ENCODE measurements at regions not wholly inside any gene's neighbourhood (a gene's known extent, or its start where the extent isn't known, plus 50 kb on each side); places are given as distances from the start of the nearest gene placed in this dataset.
A peak's percentile ranks its signal among the peaks of the same experiment; 100 is the strongest.
"Not testable (repeated sequence)": the region's sequence is repeated elsewhere in the genome, so short reads cannot be mapped to it uniquely, and the experiment has no call there.

DNA sequence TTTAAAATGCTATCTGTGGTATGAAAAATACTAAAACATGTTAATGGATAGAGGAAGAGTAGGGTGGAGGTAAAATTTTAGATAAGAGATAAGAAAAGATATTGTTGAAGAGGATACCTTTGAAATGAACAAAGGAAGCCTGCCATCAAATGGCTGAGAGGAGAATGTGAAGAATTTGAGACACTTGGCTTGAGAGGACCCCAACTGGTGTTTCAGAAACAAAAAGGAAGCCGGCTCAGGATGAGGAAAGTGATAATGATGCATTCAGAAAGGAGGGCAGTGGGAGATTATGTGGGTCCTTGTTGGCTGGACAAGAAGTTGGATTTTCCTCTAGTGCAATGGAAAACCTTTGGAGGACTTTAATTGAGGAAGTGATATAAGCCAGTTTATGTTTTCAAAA lies 264.4 kb downstream of the DUSP6 start:
- DNase-seq: no peak

DNA sequence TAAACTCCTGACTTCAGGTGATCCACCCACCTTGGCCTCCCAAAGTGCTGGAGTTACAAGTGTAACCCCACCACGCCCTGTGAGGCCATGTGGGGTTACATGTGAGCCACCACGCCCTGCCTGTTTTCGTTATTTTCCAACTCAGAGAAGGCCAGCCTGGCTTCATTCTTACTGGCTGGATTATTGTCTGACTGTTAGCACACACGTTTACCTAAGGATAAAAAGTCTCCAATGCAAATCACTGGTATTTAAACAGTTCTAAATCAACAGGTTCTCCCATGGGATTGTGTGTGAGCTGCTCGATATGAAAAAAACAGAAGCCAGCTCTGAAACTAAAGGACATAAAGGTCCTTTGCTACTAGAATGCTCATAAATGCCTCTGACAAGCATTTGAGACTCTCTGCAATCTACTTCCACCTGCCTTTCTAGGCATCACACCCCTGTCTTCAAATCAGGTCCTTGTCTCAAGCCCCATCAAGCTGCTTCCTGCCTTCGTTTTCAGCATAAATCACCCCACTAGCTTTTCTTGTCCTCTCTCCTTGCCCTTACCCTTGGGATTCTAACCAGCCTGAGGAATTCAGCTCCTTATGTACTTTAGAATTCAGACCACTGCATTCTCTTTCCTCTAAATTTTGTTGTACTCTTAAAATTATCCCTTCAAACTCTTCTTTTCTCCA lies 265.0 kb downstream of the DUSP6 start:
- DNase-seq: no peak

DNA sequence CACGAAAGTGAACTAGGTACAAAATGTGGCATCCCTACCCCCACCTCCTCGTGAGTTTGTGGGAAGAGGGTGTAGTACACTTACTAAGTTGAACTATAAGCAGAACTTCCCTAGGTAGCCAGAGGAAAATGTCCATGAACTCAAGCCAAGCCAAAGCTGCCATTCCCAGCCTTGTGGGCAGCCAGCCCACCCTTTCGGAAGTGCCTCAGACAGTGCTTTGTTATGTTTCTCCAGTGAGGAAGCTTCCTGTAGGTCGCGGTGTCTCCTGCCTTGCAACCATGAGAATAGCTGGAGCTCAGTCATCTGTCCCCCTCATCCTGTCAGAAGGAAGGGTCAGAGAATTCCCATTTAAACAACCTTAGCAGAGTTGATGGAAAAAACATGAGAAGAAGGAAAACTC lies 266.9 kb downstream of the DUSP6 start:
- DNase-seq: no peak

DNA sequence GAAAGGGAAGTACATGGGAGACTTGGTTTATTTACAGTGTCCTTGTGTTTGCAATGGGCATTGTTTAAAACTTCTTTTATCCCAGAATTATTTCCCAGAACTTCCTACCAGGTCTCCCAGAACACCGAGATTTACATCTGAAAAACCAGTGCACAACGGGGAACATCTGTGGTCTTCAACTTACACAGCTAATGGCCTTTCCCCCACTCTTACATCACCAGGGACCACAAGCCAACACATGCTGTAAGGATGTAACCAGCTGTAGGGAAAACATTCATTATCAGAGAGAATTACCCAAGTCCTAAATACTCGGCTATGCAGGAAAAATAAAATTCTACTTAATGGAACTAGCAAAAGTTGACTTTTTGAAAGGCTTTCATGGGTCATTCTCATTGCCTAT lies 267.6 kb downstream of the DUSP6 start:
- no peak for DNase-seq

DNA sequence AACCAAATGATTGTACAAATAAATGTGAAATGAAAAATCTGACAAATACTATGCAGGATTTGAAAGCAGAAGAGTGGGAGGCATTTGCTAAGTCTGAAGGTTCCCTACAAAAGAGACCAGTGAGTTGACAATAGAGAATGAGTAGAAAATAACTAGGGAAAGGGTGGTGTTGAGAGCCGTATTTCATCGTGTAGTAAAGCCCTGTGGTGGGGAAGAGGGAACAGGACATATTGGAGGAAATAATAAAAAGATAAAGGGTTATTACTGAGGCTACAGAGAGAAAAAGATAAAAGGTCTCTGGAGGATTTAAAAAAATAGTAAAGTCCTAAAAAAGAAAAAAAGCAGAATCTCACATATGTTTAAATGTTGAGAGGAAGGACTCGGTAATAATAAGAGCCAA lies 268.8 kb downstream of the DUSP6 start:
- no peak for DNase-seq

DNA sequence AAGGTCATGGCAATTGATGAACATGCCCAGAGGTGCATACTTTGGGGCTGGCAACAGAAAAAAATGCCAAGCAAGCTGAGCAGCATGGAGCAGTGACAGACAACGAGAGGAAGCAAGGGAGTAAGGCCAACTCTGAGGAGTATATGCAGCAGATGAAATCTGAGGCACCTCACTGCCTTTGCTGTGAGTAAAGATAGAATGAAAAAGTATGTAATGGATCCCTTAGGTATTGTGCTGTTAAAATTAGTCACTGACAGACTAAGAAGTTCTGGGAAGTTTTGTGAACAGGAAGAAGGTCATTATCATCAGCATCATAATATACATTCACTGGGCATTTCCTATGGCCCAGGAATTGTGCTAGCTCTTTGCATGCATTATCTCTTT lies 269.9 kb downstream of the DUSP6 start:
- no peak for DNase-seq

DNA sequence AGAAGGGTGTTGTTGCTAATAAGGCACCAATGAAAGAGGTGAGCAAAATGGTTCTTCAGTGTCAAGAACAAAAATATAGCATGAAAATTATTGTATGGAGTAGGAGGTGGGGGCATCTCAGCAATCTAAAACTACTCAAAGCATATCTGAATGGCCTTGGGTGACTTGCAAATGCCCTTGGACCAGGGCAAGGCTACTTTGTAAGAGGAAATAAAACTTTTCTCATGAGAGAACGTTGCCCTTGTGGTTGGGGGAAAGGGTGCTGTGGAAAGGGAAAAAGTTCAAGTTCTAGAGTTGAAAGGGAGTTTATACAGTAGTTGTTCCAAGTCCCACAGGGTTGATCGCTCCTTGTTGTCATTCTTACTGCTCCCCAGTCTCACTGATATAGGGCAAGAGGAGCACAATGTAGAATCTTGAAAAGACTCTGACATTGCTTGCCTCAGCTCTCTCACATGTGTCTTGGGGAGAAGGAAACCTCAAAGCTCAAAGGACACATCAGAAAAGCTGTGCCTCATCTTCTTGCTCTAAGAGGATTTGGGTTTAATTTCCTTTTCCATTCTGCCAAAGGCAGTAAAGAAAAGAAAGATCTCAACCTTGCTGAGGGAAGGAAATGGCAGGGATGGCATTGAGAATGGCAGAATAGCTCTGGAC lies 270.5 kb downstream of the DUSP6 start:
- no peak for DNase-seq

DNA sequence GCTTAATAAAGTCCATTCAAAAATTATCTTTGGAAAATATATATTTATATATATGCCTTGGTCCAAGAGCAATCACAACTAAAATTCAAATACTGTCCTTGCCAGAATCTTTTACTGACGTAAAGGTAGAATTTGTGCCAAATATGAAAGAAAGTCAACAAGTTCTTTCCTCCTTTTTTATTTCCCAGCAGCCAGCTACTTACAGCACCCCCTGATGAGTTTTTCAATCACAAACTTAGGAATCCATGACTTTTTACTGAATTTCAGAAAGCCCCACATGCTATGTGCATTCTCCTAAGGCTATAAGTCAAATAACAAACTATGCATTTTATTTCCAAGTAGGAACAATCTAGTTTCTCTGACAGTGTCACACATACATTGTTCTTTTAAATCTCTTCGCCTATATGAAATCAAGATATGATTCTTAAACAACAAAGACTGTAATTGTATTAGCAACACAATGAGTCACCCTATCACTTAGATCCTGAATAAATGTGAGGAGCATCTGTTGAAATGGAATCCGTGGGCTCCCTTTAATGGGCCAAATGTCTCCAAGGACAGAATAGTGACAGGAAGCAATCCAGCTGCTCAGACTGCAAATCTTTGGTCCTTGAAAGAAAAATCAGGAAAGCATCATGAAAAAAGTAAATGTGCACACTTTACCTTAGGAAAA lies 271.4 kb downstream of the DUSP6 start:
- DNase-seq: no peak

DNA sequence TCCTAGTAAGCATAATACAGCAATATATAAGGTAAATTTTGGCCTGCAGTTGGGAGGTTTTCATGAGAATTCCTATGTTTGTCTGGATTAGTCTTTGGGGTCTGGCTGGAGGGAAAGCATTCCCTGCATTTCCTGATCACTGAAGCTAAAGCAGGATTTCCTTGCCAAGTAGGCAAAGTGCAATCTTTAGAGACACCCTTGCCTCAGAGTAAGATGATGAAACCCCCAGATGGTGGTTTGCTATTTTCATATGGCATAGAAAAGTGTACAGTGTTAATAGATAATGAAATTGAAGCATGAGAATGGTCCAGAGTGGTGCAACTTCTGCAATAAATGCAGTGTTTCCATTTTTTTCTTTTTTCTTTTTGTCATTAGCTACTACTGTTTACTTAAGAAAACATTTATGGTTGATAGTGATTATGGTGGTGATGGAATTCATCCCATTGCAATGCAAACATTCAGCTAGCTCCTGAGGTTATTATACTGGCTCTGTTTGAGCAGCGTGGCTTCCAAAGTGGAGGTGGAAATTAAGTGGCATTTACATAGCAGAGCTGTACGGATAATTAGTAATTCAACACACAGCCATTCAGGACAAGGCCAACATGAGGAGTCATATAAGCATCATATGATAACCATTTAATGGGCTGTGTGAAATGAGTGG lies 276.3 kb downstream of the DUSP6 start:
- DNase-seq: no peak

DNA sequence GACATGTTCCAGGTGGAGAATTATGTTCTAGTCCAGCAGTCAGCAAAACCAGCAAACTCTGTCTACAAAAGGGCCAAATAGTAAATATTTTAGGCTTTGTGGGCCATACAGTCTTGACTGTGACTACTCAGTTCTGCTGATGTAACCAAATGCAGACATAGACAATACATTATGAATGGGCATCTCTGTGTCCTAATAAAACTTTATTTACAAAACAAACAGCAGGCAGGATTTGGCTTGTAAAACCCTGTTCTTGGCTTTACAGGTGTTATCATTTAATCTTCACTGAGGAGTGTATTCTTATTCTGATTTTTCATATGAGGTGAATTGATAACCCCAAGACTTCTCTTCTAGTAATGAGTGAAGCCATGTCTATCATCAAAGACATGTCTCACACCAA lies 278.6 kb downstream of the DUSP6 start:
- DNase-seq: no peak

DNA sequence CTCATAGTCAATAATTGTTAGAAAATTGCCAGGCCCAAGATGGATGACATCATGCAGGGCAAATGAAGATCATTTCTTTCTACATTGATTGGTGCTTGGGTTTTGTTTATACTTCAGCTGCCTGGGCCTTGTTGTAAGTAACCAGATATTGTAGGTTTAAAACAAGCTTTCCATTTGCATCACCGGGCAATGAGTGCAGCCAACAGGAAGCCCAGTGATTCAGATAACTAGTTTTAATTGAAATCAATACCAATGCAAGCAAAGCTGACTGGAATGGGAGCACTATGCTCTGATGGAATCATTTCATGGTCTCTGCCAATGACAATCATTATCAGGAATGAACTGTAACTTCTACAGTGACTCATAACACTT lies 279.3 kb downstream of the DUSP6 start:
- DNase-seq: no peak

DNA sequence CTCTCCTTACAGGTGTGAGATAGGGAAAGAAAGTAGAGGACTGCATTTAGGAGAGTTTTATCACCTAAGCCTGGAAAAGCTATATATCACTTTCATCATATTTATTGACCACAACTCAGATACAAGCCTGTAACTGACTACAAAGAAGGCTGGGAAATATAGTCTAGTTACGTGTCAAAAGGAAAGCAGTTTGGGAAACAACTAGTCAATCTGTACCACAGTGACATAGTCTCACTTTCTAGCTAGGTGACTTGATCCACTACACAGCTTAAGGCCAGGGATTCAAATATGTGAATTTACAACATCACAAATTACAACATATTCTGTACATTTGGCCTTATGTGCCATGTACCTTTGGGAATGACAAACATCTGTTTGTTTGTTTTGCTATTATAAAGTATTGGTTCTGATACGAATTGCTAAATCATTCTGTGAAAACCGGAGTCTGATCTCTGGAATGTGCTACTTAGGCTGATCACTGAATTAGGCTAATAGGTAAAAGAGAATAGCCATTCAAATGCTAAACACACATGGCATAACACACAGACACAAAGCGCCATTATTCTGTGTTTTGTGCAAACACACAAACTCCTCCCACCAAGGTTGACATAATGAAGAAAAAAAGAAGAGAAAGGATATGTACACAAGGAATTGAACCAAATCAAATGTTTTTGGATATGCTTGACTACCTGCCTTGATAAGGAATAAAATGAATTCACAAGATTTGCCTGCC lies 279.8 kb downstream of the DUSP6 start:
- DNase-seq: no peak

DNA sequence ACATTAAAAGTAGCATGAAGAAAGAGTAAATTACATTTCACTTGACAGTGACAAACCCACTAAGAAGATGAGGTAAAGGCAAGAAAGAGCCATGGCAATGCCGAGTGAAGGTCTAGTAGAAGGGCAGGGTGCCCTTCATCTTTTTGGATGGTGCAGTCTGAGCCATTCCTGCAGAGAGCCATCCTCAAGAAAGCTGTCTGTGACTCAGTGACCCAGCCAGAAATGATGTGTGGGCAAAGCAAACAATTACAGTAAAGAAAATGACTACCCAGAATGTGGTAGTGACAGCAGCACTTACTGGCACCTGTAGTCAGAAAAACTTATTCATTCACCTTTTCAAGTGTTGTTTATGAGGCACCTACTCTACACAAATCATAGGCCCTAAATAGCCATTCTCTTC lies 281.7 kb downstream of the DUSP6 start:
- no peak for DNase-seq

DNA sequence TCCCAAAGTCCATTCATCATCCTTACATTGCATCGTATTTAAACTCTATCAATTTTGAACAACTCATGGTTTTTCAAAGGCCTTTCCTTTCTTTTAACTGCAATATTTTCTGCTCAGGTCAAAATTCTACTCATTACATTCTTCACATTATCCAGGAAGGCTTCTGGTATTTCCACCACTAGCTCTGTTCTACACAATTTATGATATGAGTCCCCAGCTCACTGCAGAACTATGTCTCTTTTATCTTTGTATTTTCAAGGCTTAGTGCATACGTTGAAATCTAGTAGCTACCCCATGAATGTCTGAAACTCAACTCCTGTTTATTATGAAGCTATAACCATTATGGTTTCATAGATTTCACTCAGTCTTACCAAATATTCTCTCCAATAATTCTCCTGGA lies 282.9 kb downstream of the DUSP6 start:
- DNase-seq: no peak

DNA sequence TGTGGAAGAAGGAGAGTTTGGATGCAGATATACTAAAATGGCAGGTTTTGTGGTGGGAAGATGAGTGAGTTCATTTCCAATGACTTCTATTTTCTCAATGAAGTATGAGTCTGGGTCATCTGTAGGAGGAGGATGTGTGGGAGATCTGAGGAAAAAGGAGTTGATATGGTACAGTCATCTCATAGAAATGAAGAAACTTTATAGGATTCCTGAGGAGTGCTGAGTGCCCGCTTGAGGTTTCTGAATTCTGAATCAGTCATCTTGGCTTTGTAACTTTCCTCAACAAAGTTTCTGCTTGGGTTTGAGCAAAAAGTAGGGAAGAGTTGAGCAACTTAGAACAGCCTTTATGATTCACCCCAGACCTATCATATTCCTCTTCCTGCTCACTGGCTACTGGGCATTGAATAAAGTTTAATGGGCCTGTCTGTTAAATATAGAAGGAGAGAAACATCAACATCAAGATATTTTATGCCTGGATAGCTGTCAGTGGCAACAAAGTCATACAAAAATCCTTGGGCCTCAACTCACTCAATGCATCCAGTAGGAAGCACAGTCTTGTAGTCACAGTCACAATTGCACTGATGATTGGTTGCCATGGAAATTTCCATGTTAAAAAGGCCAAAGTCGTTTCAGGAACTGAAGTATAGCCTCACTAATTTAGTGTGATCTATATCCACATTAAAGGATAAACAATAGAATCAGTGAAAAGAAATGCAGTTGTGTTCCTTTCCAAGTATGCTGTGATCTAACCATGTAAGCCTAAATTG lies 284.7 kb downstream of the DUSP6 start:
- no peak for DNase-seq

DNA sequence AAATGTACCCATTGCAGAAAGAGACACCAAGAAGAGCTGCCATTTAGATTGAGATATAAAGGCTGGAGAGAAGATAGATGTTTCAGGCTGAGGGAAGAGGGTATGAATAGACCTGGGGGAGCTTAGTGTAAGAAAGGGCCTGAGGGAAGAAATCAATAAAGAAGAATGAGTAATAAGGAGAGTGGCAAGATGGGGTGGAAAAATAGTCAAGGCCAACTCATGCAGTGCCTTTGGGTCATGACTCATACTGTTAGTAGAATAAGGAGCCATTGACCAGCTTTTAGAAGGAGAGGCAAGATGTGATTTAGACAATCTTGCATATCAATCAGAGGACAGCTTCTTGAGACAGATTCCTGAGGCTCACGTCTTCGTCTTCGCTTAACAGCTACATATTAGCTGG lies 287.5 kb downstream of the DUSP6 start:
- DNase-seq: no peak

DNA sequence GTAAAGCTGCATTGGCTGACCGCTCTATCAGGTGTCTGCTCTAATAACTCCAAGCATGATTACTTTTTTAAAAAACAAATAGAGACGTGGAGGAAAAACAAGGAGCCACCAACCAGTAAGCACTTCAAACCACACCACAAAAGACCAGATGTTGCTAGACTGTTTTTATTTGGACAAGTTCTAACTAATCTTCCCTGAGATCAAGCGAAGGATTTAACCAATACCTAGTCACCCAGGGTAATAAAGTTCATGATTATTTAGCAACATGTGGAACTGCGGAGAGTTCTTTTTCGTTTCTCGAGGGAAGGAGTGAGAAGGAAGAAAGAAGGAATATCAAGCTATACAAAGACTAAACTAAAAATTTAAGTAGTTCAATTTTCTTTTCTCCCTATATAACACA lies 288.1 kb downstream of the DUSP6 start:
- DNase-seq: no peak

DNA sequence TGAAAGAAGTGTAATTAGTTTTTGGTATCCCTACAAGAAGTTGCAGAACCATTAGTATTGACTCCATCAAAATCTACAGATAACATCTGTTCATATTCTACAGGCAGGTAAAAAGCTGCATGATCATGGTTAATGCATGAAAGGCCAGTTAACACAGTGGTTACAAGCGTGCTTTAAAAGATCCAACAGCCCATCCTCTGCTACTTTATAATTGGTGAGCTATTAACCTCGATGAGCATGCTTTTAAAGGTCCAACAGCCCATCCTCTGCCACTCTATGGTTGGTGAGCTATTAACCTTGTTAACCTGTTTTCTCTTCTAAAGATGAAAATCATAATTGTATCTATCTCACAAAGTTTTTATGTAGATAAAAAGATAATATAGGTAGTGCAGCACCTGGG lies 289.3 kb downstream of the DUSP6 start:
- DNase-seq: no peak

DNA sequence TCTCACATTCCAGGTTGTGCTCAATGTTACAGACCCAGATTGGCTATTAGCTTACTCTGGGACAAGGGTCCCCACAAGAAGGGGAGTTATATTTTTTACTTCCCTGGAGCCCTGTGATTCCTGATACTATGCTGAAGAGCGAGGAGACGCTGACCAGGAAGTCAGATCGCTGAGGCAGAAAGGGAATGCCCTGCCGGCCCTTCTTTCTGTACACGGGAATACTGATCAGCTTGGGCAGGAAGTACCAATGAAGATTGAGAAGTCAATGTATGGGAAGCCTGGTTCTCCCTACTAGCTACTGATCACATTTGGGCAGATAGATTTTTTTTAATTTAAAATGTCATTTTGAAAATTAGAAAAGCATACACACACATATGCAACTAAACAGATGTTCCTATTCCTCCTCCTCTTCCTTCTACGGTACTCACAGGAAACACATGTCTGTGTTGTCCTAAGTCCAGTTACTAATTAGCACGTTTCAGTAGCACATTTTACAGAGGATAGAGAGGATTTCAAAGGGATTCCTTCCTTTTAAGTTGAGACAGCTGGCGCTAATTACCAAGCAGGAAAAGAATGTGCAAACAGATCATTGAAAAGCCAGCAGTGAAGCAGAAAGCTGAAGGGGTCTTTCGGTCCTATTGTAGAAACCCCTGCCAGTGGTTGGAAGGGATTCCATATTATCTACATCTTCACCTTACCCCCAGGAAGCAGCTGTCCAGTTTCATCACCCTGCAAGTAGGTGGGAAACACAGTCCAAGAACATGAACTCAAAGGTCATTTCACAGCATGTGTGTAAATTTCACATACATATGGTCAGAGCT lies 292.4 kb downstream of the DUSP6 start:
- DNase-seq: peak; percentile 32

DNA sequence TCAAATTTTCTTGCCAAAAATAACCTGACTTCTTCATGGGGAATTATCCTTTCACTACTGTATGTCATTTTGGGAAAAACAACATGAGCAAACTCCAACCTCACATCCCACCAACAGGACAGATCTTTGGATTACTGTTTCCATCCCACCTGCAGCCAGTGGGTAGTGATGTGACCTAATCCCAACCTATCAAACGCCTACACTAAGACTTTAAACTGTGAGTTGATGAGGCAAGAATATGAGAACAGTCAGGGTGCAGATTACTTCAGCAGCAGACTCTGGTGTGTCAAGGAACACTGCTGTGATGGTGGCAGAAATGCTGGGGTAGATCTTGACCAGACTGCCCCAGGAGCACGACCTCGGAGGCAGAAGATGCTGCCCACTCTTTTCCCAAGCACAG lies 293.2 kb downstream of the DUSP6 start:
- DNase-seq: no peak

DNA sequence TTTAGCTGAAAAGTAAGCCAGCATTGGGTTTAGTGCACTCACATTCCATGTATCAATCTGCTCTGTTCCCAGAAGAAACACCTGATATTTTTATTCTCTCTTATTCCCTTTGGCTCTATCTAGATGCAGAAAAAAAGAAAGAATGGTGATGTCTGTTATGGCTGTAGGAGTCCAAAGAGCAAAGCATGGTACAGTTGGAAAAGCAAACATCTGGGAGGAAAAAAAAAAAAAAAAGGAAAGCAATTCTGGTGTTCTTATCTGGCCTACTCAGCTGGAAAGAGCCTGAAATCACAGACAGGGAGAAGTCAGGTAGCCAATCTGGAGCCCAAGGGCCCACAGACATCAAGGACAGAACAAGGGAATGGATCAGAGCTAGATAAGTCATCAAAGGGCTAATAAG lies 293.9 kb downstream of the DUSP6 start:
- no peak for DNase-seq

DNA sequence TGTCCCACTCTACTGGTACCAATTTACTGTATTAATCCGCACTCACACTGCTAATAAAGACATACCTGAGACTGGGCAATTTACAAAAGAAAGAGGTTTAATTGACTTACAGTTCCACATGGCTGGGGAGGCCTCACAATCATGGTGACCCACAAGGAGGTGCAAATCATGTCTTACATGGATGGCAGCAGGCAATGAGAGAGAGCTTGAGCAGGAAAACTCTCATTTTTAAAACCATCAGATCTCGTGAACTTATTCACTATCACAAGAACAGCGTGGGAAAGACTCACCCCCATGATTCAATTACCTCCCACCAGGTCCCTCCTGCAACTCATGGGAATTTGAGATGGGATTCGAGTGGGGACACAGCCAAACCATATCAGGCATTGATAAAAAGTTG lies 298.5 kb downstream of the DUSP6 start:
- DNase-seq: not testable (repeated sequence)
